H7 (cell line): ENCODE measurements at regions not wholly inside any gene's neighbourhood (a gene's known extent, or its start where the extent isn't known, plus 50 kb on each side); places are given as distances from the start of the nearest gene placed in this dataset.

ENCODE experiments used
- DNase-seq: peaks from one replicate; pipeline ENCODE4 v3.0.0; 2012
- H3K27me3 ChIP-seq: 2 replicates; pipeline ENCODE4 v1.6.0; 2011; ENCODE audit warnings: mild to moderate bottlenecking, low read length; ENCODE audit not compliant: control insufficient read depth, insufficient read depth
- H3K36me3 ChIP-seq: replicated peaks from 2 replicates; pipeline ENCODE4 v1.5.1; 2011; ENCODE audit warnings: low read length; ENCODE audit not compliant: control insufficient read depth, insufficient read depth
- H3K4me3 ChIP-seq: 2 replicates; pipeline ENCODE4 v1.5.1; 2011; ENCODE audit warnings: low read depth, mild to moderate bottlenecking, control low read depth, low read length, moderate library complexity; ENCODE audit not compliant: insufficient read depth

DNA sequence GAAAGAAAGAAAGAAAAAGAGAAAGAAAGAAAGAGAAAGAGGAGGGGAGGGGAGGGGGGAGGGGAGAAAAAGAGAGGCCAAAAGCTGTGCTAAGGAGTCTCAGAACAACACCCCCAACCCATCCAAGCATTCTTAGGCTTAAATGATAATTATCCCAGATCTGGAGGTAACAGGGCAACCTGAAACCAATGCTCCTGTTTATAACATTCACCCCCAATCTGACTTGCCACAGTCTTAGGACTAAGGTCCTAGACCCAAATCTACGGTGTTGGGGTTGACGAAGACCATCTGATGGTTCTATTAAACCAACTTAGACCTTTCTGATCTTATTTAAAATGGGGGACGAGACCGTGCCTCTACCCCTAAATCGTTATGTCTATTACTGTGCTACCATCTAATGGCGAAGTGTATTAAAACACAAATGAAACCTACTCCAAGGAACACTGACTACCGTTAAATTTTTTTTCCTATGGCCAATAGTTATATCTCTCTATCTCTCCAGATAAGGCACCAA is 119.3 kb upstream of the CDC42BPA start:
- Histone ChIP-seq H3K4me3 (no peak overlapping the region), H3K36me3 (no peaks in the 10 kb centered on the region), H3K27me3 (no peaks in the 10 kb centered on the region)
- DNase-seq: peak; percentile 67

DNA sequence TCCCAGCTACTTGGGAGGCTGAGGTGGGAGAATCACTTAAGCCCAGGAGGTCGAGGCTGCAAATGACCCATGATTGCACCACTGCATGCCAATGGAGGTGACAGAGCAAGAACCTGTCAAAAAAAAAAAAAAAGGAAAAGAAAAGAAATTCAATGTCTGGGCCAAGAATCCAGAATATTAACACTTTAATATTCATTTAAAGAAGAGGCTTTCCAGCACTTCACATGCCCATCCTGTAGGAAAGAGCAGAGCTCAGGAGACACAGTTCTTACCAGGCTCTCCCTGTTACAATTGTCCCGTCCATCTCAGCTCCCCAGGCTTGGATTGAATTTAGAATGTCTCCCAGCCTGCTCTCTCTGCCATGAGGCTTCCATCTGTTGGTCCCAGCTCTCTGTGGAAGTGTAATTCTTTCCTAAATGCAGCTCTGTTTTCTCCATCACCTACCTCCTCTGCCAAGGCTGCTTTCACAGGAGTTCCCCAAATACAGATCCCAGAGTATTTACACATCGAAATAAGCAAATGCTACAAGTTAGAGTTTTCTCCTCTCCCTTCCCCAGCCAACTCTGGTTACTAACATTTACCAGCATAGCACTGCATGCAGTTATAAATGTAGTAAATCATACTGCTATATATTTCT is 116.6 kb upstream of the CDC42BPA start:
- Histone ChIP-seq H3K27me3 (no peaks in the 10 kb centered on the region), H3K36me3 (no peaks in the 10 kb centered on the region), H3K4me3 (no peak overlapping the region)
- DNase-seq: no peak

DNA sequence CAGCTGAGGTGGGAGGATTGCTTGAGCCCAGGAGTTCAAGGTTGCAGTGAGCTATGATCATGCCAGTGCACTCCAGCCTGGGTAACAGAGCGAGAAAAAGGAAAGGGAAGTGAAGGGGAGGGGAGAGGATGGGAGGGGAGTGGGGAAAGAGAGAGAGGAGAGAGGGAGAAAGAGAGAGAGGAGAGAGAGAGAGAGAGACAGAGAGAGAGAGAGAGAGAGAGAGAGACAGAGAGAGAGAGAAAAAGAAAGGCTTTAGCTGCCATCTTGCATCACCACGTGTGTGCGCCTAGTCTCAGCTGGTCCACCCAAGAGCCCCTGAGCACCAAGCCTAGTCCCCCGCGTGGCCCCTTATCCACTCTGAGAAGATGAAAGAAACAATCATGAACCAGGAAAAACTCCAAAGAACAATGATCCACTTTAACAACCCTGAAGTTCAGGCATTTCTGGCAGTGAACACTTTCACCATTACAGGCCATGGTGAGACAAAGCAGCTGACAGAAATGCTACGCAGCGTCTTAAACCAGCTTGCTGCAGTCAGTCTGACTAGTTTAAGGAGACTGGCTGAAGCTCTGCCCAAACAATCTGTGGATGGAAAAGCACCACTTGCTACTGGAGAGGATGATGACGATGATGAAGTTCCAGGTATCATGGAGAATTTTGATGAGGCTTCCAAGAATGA is 115.5 kb upstream of the CDC42BPA start:
- no peaks in the 10 kb centered on the region for H3K36me3 ChIP-seq
- no peak for DNase-seq
- H3K4me3 ChIP-seq: no peak overlapping the region
- H3K27me3 ChIP-seq: no peaks in the 10 kb centered on the region

DNA sequence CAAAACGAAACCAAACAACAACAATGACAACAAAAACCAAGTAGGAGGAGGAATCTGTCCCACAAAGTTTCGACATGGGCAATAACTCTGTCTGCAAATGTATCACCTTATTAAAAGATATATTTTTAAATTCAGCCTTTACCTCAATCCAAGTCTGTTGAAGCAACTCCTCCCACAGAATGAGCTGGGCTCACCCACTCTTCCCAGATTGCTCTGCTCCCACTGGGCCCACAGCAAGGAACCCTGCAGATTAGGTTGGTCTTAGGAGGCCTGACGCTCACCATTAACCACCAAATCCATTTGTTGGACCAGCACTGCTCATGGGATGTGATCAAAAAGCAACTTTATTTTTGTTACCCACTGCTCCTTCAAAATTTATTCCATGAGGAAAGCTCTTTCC is 114.7 kb upstream of the CDC42BPA start:
- H3K27me3 ChIP-seq: no peaks in the 10 kb centered on the region
- H3K4me3 ChIP-seq: no peak overlapping the region
- no peak for DNase-seq
- H3K36me3 ChIP-seq: no peaks in the 10 kb centered on the region

DNA sequence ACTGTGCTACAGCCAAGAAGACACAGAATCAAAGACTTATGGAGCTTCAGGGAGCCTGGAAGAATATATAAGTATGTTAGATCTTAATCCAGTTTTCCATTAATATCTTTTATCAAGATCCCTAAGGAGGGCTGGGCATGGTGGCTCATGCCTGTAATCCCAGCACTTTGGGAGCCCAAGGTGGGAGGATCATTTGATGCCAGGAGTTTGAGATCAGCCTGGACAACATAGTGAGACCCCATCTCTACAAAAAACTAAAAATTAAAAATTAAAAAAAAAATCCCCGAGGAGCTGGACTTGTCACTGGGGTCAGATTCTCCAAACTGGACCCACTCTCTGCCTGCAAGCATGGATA is 113.9 kb upstream of the CDC42BPA start:
- DNase-seq: no peak
- Histone ChIP-seq H3K27me3 (no peaks in the 10 kb centered on the region), H3K36me3 (no peaks in the 10 kb centered on the region), H3K4me3 (no peak overlapping the region)

DNA sequence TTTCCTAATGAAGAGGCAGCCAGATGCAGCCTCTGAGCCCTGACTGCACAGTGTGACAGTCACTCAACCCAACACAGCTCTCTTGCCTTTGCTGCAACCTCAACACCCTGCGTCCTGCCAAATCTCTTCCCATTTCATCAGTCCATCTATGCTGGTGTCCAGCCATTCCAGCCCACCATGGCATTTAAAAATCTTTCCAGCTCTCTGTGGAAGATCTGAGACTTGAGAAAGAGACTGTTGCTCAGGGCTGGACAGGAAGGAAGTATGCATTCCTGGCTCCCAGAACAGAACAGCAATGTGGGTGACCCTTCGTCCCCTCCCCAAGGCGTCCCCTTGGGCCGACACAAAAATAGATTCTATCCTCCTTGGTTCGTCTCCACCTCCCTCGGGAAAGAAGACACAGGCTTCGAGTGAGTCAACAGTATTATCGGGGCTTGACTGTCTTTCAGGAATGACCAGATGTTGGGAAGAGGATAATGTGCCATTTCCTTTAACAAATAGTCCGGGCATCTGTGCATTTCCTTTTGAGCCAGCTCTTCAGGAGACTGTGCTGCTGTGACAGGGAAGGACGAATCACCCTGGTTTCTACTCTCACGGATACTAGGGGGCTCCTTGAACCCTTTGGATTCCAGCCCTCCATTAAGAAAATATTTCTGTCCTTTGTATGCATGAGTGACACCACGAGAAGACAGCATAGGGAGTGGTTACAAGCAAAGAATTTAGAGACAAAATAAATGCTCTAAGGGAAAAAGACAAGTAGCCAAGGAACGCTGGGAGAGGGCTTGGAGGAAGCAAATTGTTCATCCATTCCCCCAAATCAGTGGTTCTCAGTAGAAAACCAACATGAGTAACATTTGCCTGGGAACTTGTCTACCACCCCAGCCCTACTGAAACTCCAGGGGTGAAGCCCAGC is 111.4 kb upstream of the CDC42BPA start:
- H3K27me3 ChIP-seq: no peaks in the 10 kb centered on the region
- H3K4me3 ChIP-seq: no peak overlapping the region
- no peaks in the 10 kb centered on the region for H3K36me3 ChIP-seq
- DNase-seq: no peak

DNA sequence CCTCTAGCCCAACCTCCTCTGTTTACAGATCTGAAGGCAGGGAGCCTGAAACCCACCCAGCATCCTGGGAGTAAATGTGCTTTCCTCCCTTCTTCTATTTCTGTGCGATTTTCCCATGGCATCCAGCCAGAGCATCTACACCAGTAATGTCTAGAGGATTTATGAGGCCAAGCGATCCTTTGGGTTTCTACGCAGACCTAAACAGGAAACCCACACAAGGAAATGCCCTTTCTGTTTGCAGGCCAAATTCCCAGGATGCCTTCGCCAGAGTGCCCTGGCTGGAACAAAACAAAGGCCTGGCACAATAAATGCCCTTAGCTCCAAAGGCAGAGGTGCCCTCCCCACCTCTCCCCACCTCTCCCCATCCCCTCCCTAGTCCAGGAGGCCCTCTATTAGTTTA is 110.5 kb upstream of the CDC42BPA start:
- Histone ChIP-seq H3K27me3 (no peaks in the 10 kb centered on the region), H3K4me3 (no peak overlapping the region), H3K36me3 (no peaks in the 10 kb centered on the region)
- DNase-seq: no peak

DNA sequence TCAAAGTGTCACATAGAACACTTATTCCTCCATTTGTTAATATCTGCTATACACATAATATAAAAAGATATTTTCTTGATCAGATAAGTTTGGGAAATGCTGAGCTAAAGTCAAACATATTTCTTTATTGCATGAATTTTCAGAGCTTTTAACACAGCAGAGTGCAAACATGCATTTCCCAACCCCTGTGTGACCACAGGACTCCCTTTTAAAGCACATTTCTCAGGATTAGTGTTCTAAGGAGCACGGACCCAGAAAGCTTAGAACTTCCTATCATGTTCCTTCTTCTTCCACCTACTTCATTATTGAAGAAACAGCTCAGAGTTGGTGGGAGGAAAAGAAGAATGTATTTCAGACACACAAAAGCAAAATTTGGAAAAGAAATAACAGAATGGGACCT is 109.1 kb upstream of the CDC42BPA start:
- DNase-seq: no peak
- no peaks in the 10 kb centered on the region for H3K27me3 ChIP-seq
- no peak overlapping the region for H3K4me3 ChIP-seq
- H3K36me3 ChIP-seq: no peaks in the 10 kb centered on the region

DNA sequence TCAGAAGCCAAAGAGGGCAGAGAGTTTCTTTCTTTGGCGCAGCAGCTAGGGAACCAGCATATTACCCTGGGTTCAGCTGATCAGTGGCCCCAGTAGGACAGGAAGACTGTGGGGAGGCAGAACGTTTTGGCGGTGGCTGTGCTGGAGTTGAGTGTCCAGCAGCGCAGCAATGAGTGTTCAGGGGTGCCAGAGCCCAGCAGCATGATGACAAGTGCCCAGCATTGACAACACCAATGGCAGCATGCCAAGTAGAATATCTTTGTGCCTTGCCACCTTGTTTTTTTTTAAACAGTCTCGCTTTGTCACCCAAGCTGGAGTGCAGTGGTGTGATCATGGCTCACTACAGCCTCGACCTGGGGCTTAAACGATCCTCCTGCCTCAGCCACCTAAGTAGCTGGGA is 106.7 kb upstream of the CDC42BPA start:
- no peaks in the 10 kb centered on the region for H3K27me3 ChIP-seq
- no peak overlapping the region for H3K4me3 ChIP-seq
- DNase-seq: no peak
- H3K36me3 ChIP-seq: no peaks in the 10 kb centered on the region

DNA sequence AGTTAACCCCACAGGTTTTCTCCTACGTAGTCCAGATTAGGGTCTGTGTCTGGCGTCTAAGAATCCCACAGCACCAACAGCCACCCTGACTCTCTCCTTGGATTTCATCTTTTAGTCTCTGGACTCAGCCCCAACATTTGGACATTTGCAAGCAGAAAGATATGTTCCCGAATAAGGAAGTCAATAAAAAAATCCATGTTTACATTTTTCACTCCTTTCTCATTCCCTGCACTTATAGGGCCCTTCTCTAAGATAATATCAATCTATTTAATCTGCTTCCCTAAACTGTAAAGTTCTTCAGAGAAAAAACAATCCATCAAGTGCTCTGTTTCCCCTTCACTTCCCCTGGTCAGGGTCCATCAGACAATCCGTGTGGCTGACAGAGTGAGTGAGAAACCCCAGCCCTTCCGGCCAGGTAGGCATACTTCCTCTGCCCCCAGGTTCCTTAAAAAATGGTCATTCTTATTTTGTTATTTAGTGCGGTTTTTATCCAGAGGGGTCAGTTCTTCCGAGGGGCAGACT is 105.9 kb upstream of the CDC42BPA start:
- H3K27me3 ChIP-seq: no peaks in the 10 kb centered on the region
- DNase-seq: no peak
- H3K36me3 ChIP-seq: no peaks in the 10 kb centered on the region
- no peak overlapping the region for H3K4me3 ChIP-seq

DNA sequence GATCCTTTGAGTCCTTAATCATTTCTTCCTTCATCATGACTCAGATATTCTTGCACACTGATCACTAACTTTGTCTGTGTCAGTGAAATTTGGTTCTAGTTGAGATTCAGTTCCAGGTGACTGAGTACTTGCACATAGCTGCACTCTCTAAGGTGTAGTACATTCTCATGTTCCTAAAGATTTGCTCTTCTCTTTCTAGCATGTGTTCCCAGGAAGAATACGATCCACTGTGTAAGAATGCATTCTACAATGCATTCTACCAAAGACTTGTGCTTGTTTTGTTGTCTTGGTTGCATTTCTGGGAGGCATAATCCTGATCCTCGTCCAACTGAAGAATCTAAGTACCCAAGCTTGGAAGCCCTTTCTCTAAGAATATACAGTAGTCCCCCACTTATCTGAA is 104.3 kb upstream of the CDC42BPA start:
- Histone ChIP-seq H3K27me3 (no peaks in the 10 kb centered on the region), H3K36me3 (no peaks in the 10 kb centered on the region), H3K4me3 (no peak overlapping the region)
- DNase-seq: no peak

DNA sequence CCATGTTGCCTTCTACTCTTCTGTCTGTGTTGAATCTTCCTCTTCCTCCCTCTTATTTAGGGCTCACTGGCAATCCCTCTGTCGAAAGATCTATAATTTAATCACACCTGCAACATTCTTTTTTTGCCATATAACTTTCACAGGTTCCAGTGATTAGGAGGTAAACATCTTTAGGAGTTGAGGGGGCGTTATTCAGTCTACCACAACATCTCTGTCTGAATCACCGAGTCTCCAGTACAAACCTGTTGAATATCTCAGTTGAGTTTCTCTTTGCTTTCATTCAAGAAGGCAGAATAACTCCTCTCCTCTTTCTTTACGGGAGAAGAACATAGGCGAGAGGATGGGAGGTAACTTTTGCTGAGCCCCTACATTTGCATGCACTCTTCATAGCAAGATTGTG is 101.9 kb upstream of the CDC42BPA start:
- no peaks in the 10 kb centered on the region for H3K36me3 ChIP-seq

DNA sequence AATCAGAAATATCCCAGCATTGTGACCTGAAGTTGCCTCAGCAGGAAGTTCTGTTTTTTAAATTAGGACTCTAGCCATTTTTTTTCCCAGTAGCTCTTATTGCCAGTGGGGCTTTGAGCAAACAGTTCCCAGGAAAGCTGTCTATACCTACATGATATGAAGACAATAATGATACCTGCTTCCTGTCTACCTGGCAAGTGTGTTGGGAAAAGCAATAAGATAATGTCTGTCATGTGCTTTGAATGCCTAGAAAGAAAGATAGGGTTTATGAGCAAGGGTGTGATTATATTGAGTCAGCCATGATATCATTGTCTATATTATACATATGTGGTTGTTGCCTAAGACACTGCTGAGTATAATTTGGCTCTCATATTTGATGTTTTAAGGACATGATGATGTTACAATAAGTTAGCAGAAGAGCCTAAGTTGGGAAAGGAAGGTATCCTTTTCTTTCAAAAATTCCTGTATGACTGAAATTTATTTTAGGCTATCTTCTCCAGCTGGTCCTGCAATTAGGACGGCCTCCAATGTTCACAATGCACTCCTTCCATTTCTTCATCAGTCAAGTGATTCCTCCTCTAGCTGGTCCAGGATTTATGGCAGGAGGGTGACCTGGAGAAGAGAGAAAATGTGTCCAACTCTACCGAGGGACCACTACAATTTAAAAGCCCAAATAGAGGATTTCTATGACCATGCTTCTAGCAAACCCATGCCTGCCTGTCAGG is 99.6 kb upstream of the CDC42BPA start:
- DNase-seq: no peak
- H3K36me3 ChIP-seq: no peaks in the 10 kb centered on the region

More for the DNA sequence above, 101.9 kb upstream of the CDC42BPA start:
- no peak overlapping the region for H3K4me3 ChIP-seq
- no peak for DNase-seq
- H3K27me3 ChIP-seq: no peaks in the 10 kb centered on the region

DNA sequence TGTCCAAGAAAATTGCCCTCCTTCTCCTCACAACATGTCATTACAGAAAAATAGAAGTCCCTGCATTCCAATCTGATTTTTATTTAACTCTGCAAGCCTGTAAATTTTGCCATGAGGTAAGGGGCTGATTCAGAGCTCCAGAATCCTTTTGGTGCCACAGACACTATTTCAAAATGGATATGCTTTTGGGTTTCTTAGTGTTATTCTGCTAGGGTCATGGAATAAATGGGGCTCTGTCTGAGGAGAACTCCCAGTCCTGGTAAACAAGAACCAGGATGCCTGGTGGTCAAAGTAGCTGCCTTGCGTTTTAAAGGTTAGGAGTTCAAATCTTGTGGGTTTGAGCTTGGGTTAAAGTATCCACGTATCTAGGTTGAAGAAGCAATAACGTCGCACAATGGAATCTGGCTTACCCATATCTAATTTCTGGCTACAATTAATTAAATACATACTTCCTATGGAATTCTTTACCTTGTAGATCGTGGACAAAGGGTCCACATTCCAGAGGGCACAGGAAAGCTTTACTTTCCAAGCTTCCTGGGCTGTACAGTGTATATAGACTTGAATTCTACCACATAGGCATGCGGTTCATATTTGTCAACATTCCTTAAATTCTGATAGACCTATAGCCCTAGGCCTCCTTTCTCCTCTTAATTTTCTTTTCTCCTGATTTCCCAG is 98.0 kb upstream of the CDC42BPA start:
- H3K27me3 ChIP-seq: no peaks in the 10 kb centered on the region
- H3K4me3 ChIP-seq: no peak overlapping the region
- DNase-seq: no peak
- H3K36me3 ChIP-seq: no peaks in the 10 kb centered on the region

More for the DNA sequence above, 99.6 kb upstream of the CDC42BPA start:
- H3K4me3 ChIP-seq: no peak overlapping the region
- no peaks in the 10 kb centered on the region for H3K27me3 ChIP-seq
